Calu3 (cell line): ENCODE measurements at regions not wholly inside any gene's neighbourhood (a gene's known extent, or its start where the extent isn't known, plus 50 kb on each side); places are given as distances from the start of the nearest gene placed in this dataset.
"Not testable (repeated sequence)": the region's sequence is repeated elsewhere in the genome, so short reads cannot be mapped to it uniquely, and the experiment has no call there.

Experiments used
- BruUV-seq: library from RNA; stranded (reverse); fragments of 400-500 nt; replicated peaks from 2 replicates; lab custom pipeline; 2021; lab: Mats Ljungman, UMichigan
- CTCF ChIA-PET: fragments of 300-600 bp; sonication (Branson Sonifier 250); formaldehyde crosslinking; loops from one replicate; lab custom pipeline; 2022; ENCODE audit warnings: antibody characterized with exemption; lab: Charles Lee
- DNase-seq: peaks from one replicate; pipeline ENCODE4 v3.0.0; 2022
- H3K27ac Mint-ChIP-seq: one replicate; pipeline ENCODE4 v1.8.0; 2022; ENCODE audit warnings: mixed read lengths; ENCODE audit not compliant: unreplicated experiment
- H3K27me3 Mint-ChIP-seq: one replicate; pipeline ENCODE4 v1.8.0; 2022; ENCODE audit warnings: mixed read lengths; ENCODE audit not compliant: unreplicated experiment
- H3K36me3 Mint-ChIP-seq: one replicate; pipeline ENCODE4 v1.8.0; 2022; ENCODE audit warnings: mild to moderate bottlenecking, moderate library complexity, mixed read lengths; ENCODE audit not compliant: insufficient read depth, unreplicated experiment
- H3K4me1 Mint-ChIP-seq: one replicate; pipeline ENCODE4 v1.8.0; 2022; ENCODE audit warnings: mild to moderate bottlenecking, low read depth, mixed read lengths; ENCODE audit not compliant: unreplicated experiment
- H3K4me3 Mint-ChIP-seq: one replicate; pipeline ENCODE4 v1.8.0; 2022; ENCODE audit warnings: mild to moderate bottlenecking, low read depth, moderate library complexity, mixed read lengths; ENCODE audit not compliant: unreplicated experiment
- H3K9me3 Mint-ChIP-seq: one replicate; pipeline ENCODE4 v1.8.0; 2022; ENCODE audit warnings: low read depth, mixed read lengths; ENCODE audit not compliant: unreplicated experiment
- intact Hi-C: fragments of 100-400 bp; cut with micrococcal nuclease; formaldehyde crosslinking; loops from one replicate; pipeline ENCODE4 v1.10.0; 2022; ENCODE audit not compliant: unreplicated experiment
- TF ChIP-seq, protein P1 (sequence below): fragments of 200-600 bp; IDR thresholded peaks from one replicate; pipeline ENCODE4 v1.8.0; 2022; ENCODE audit warnings: antibody characterized with exemption; ENCODE audit not compliant: unreplicated experiment

DNA sequence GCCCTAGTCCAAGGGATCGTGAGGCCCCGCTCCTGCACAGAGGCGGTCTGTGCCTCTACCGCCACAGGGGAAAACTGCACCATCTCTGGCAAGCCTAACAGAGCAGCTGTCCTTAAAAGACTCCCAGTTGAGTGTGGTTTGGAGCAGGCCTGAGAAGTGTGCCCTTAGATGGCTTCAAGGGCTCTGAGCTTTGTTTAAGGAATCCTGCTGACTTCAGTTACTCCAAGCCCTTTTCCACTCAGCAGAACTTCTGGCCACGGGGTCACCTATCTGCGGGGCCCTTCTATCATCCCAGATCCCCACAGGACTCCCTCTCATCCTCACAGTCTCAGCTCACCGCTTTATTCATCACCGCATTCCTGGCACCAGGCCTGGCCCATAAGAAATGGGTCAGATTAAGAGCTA lies 131.5 kb downstream of the CCDC74A start:
- no peaks in the 10 kb centered on the region for H3K9me3 Mint-ChIP-seq
- intact Hi-C loops, result no loop called here
- H3K27ac Mint-ChIP-seq, result no peak overlapping the region
- H3K36me3 Mint-ChIP-seq, result no peaks in the 10 kb centered on the region
- no peak for DNase-seq
- BruUV-seq, result no TSS peak
- H3K4me1 Mint-ChIP-seq, result no peaks in the 10 kb centered on the region
- H3K27me3 Mint-ChIP-seq, result peaks cover 26% of the 10 kb centered on the region
- TF ChIP-seq, protein P1, sequence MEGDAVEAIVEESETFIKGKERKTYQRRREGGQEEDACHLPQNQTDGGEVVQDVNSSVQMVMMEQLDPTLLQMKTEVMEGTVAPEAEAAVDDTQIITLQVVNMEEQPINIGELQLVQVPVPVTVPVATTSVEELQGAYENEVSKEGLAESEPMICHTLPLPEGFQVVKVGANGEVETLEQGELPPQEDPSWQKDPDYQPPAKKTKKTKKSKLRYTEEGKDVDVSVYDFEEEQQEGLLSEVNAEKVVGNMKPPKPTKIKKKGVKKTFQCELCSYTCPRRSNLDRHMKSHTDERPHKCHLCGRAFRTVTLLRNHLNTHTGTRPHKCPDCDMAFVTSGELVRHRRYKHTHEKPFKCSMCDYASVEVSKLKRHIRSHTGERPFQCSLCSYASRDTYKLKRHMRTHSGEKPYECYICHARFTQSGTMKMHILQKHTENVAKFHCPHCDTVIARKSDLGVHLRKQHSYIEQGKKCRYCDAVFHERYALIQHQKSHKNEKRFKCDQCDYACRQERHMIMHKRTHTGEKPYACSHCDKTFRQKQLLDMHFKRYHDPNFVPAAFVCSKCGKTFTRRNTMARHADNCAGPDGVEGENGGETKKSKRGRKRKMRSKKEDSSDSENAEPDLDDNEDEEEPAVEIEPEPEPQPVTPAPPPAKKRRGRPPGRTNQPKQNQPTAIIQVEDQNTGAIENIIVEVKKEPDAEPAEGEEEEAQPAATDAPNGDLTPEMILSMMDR, result no peak
- CTCF ChIA-PET, result no interaction called here
- no peak overlapping the region for H3K4me3 Mint-ChIP-seq

DNA sequence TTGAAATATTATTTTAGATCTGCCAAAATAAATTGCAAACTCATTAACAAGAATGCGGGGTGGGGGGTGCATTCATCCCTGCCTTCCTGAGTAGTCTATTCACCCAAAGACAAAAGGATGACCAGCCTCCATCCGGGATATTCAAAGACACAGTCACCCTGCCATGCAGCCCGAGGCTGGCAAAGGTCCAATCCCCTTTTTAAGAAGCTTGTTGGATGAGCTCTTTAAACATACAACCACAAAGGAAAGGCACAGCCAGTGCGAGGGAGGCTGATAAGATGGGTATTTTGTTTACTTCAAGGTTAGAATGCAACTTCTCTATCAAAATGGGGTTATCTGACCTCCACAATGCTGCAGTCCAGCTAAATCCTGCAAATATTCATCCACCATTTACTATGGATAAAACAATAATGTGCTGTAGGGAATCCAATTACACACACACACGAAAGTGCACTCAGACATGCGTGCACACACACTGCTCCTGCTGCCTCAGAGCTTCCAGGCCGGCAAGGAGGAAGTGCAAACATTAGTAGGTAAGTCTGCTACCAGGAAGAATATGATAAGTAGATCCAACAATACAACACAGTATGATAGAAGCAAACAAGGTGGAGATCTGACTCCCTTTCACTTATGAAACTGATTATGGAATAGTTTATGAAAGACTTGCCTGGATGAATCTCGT lies 133.6 kb downstream of the CCDC74A start:
- H3K27ac Mint-ChIP-seq, BruUV-seq: not testable (repeated sequence)

DNA sequence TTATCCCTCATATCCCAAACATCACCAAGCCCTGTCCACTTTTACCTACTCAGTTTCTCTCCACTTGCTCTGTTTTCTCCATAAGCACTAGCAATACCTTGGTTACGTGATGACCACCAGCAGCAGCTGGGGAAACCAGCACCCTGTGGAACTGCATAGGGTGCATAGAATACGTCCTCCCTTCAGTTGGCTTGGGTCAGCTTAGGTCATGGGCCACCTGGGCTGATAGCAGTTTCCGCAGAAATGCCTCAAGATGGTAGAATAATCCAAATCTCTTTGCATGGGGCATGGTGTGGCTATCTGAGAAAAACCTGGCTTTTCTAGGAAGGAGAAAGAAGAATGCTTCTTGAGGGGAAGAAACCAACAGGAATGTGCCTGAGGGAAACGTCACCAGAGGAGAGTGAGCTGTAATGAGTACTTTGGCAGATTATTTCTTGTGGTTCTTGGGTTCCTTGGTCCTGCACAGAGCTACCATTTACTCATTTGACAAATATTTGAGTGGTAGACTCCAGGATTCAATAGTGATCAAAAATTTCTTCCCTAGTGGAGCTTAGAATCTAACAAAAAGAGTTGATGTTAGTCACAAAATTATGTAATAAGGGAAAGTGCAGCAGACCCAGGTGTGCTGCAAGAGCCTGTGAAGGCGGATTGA lies 134.3 kb downstream of the CCDC74A start:
- H3K27ac Mint-ChIP-seq, BruUV-seq, H3K9me3 Mint-ChIP-seq, H3K36me3 Mint-ChIP-seq, intact Hi-C loops, H3K4me3 Mint-ChIP-seq, H3K4me1 Mint-ChIP-seq, CTCF ChIA-PET, DNase-seq: not testable (repeated sequence)
- peaks cover 36% of the 10 kb centered on the region for H3K27me3 Mint-ChIP-seq

More for the DNA sequence above, 133.6 kb downstream of the CCDC74A start:
- H3K4me3 Mint-ChIP-seq, CTCF ChIA-PET, intact Hi-C loops, H3K36me3 Mint-ChIP-seq, DNase-seq, H3K4me1 Mint-ChIP-seq, H3K9me3 Mint-ChIP-seq: not testable (repeated sequence)
- peaks cover 36% of the 10 kb centered on the region for H3K27me3 Mint-ChIP-seq

DNA sequence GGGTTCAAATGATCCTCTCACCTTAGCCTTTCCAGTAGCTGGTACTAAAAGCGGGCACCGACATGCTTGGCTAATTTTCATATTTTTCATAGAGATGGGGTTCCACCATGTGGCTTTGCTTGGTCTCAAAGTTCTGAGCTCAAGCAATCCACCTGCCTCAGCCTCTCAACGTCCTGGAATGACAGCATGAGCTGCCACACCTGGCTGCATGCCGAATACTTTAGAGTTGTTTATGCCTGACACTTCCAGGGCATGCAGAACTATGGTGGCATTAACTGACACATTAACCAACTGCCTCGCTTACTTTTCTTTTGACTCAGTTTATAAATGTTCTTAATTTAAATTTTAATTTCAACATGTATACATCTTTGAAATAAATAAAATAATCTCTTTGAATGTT lies 135.8 kb downstream of the CCDC74A start:
- H3K27me3 Mint-ChIP-seq, result peaks cover 36% of the 10 kb centered on the region
- BruUV-seq, H3K4me3 Mint-ChIP-seq, H3K27ac Mint-ChIP-seq, H3K9me3 Mint-ChIP-seq, DNase-seq, CTCF ChIA-PET, H3K36me3 Mint-ChIP-seq, intact Hi-C loops, H3K4me1 Mint-ChIP-seq: not testable (repeated sequence)

DNA sequence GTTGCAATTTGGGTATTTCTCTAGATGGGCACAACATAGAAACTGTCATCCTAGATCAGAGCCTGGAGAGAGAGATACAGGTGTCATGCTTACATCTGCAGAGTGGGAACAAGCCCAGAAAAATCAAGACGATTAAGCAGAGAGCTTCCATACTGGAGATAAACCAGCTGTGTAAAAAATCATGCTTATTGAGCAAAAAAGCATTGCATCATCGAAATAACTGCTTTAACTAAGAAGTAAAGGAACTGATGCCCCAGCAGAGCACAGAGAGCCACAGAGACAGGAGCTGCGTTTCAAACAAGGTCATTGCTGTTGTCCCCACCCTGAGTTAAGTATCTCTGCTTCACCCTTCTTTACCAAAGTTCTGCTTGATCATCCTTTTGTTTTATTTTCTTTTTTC lies 138.0 kb downstream of the CCDC74A start:
- H3K9me3 Mint-ChIP-seq, H3K4me1 Mint-ChIP-seq, BruUV-seq, CTCF ChIA-PET, intact Hi-C loops, DNase-seq, H3K27ac Mint-ChIP-seq, H3K36me3 Mint-ChIP-seq, H3K4me3 Mint-ChIP-seq: not testable (repeated sequence)
- peaks cover 36% of the 10 kb centered on the region for H3K27me3 Mint-ChIP-seq

DNA sequence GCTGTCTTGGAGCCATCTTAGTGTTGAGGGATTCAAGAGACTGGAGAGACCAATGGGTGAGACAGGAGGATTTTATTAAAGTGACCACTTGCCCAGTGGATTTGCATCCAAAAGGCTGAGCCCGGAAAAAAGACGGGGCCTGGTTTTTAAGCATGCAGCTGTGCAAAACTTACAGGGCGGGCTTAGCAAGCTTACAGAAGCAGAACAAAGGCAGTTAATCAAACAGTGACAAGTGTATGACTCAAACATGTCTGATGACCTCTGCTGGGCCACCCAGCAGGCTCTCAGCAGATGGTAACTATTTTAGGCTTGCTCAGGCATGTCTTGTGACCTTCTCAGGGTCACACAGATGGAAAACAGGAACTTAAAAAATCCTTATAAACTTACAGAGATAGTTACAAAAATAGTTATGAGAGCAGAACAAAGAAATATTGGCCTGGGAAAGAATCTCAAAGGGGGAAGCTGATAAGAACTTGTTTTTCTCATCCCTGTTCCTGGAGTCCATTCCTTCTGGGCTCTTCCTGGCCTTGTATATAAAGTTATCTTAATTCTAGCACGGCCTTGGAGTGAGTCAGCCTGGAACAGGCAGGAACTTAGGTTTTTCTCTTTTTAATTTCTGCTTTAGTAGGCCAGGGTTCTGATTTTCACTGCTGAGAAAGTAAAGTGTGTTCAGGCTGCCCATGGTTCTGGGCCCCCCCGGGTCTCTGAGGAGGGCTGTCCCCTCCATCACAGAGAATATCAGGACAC lies 141.3 kb downstream of the CCDC74A start:
- CTCF ChIA-PET, H3K4me3 Mint-ChIP-seq, DNase-seq, H3K9me3 Mint-ChIP-seq, H3K4me1 Mint-ChIP-seq, intact Hi-C loops, BruUV-seq, H3K27ac Mint-ChIP-seq: not testable (repeated sequence)
- Mint-ChIP-seq H3K27me3 (peaks cover 12% of the 10 kb centered on the region), H3K36me3 (peaks cover 12% of the 10 kb centered on the region)

DNA sequence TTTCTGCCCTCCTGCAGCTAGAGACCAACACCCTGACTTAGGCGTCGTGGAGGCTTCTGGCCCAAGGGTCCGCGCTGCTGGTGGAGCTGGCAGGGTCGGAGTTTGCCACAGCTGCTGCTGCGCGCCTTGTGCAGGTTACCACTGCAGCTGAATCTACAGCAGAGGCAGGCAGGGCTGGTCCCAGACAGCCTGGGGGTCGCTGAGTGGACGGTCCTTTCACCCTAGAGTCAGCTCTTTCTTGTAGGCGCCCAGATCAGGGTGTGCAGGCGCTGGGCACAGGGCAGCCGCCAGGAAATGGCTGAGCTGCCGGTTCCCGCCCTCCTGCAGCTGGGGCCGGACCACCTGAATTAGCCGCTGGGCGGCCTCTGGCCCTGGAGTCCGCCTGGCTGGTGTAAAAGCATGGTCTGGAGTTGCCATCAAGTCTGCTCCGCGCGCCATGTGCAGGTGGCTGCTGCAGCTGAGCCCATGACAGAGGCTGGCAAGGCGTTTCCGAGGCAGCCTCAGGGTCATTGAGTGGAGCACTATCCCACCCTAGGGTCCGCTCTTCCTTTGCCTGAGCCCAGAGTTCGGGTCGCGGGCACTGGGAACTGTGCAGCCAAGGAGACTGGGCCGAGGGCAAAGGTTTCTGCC lies 144.3 kb downstream of the CCDC74A start:
- H3K27me3 Mint-ChIP-seq, H3K4me1 Mint-ChIP-seq, BruUV-seq, DNase-seq, H3K27ac Mint-ChIP-seq, H3K36me3 Mint-ChIP-seq, H3K9me3 Mint-ChIP-seq: not testable (repeated sequence)
- intact Hi-C loops, result loop anchor here (1.0 to 10.0 kb wide), 3 partner anchors 259 to 518 kb away; no protein-coding TSS in a partner anchor
- H3K4me3 Mint-ChIP-seq, result peak overlapping the region; percentile 65
- CTCF ChIA-PET, result interaction anchor here (0.7 to 2.9 kb wide), 9 partner anchors 10 to 1885 kb away, joined by 3 to 34 read pairs (median 7); no protein-coding TSS in a partner anchor
